HUDEP-2 (cell line): ENCODE measurements at regions not wholly inside any gene's neighbourhood (a gene's known extent, or its start where the extent isn't known, plus 50 kb on each side); places are given as distances from the start of the nearest gene placed in this dataset.

Experiments
- DNase-seq, 76 experiments: peaks; one replicate each; lab custom pipeline; 2025; ENCODE audit not compliant: unreplicated experiment in 76 of 76; lab: John Stamatoyannopoulos, UW

GRCh38 chr2:6493266-6493665 lies 372.4 kb downstream of the CMPK2 start:
- no peak for DNase-seq

DNA sequence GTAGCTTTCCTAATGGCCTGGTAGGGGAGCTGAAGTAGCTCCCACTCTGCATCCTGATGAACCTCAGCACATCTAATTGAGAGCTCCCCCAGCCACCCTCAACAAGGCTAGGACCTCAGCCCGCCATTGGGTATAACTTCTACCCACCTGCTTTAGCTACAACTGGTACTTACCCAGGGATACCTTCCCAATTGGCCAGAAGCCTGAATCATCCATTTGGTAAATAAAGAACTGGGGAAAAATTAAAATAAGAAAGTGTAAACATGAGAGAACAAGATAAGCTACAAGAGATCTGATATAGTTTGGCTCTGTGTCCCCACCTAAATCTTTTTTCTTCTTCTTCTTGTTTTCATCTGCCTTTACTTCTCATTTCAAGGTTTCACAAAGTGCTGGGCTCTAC lies 372.0 kb downstream of the CMPK2 start:
- no peak for DNase-seq

- DNase-seq = no peak
Observed at GRCh38 chr2:6495466-6495865, 370.2 kb downstream of the CMPK2 start.

DNA sequence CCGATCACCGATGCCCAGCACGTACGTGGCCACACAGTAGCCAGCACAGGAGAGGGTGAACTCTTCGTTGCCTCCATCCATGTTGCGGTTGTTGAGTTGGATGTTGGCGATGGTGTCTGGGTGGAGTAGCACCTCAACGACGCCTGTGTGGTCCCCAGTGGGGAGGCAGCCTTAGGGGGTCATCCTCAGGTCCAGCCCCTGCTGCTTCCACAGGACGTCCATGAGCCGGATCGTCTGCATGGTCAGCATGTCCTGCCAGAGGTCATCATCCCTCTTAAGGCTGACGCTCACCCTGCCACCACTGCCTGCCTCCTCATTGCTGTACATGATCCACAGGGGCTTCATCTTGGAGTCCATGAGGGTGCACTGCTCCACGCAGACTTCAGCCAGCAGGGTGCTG lies 369.3 kb downstream of the CMPK2 start:
- DNase-seq = no peak

GRCh38 chr2:6497048-6497447 lies 368.7 kb downstream of the CMPK2 start:
- no peak for DNase-seq

DNA sequence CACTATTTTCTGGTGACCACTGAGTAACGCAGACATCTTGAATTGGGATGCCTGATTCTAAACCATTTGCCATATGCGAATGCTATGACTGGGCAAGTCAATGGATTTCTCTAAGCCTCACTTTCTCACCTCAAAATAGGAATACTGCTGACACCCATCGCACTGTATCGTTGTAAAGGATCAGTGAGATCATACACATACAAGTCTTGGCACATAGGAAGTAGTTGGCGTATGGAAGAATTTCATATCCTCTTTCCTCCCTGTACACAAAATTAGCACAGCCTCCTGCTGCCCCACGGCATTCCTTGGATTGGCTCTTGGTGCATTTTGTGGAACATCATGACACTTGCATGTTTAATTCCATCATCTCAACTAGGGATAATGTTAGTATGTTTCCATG lies 366.9 kb downstream of the CMPK2 start:
- DNase-seq = no peak

GRCh38 chr2:6499691-6500090 lies 366.0 kb downstream of the CMPK2 start:
- no peak for DNase-seq

GRCh38 chr2:6506361-6506794 lies 359.3 kb downstream of the CMPK2 start:
- DNase-seq = no peak

DNA sequence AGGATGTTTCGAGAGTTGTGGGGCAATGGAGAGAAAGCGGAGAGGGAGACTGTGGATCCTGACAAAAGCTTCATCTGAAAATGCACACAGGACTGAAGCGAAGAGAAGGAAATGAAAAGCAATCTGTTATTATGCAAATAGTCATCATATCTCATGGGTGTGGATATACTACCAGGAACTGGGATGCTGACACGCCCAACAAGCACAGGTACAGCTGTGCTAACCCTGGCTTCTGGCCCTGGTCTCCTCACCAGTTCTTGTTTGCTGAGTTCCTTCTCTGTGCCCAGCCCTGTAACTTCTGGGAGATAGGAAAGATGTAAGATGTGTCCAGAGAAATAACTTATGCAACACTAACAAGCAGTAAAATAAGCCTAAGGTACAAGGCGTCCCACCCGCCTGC lies 358.8 kb downstream of the CMPK2 start:
- DNase-seq = no peak

GRCh38 chr2:6510532-6510931 lies 355.2 kb downstream of the CMPK2 start:
- DNase-seq = no peak

- DNase-seq = no peak
Observed at GRCh38 chr2:6512589-6512988, 353.1 kb downstream of the CMPK2 start.

GRCh38 chr2:6516674-6517073 lies 349.0 kb downstream of the CMPK2 start:
- DNase-seq = no peak

- no peak for DNase-seq
Observed at GRCh38 chr2:6518361-6518760, 347.3 kb downstream of the CMPK2 start.

DNA sequence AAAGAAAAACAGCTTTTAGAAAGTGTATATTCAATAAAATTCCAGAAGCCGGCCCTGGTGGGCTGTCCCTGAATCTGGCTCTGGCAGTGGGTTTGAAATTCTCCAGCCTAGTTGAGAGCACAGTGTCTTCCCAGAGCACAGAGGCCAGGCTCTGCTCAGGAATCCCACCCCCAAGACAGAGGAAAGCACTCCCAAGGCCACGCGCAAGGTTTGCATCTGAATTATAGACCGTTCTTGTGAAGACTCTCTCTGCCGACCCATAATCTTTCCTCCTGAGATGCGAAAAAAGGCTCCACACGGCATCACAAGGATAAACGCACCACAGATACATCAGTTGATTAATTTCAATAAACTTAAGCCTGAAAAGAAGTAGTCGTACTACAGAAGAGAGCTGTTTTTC lies 342.2 kb downstream of the CMPK2 start:
- no peak for DNase-seq

DNA sequence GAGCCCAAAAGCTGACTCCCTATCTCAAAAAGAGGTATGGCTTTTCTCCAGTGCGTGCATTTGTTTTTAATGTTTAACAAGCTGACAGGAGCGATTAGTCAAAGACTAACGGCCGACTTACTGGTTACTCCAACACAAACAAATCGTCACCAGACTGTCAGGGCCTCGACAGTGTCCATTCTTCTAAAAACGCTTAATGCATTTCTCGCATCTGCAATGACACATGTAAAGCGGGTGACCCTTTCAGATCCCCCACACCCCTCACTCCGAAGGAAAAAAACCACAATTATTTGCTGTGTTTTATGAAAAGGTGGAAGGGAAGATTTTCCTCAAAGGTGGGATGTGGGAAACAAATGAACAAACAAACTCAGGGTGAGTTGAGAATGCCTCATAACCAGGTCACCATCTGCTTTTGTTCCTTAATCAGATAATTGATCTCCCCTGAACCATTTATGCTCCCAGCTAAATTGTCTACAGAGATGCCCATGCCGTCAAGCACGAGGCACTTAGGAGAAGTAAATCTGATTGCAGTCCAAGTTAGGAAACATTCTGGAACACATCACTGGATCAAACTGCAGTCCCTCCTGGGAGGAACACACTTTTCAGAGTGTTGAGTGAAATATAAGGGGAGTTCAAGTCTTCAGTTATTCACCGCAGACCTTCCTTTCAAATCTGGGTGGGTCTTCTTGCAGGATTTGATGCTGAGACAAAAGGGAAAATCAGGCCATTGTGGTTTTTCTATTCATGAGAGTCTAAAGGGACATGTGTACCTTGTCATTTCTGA lies 340.8 kb downstream of the CMPK2 start:
- no peak for DNase-seq

DNA sequence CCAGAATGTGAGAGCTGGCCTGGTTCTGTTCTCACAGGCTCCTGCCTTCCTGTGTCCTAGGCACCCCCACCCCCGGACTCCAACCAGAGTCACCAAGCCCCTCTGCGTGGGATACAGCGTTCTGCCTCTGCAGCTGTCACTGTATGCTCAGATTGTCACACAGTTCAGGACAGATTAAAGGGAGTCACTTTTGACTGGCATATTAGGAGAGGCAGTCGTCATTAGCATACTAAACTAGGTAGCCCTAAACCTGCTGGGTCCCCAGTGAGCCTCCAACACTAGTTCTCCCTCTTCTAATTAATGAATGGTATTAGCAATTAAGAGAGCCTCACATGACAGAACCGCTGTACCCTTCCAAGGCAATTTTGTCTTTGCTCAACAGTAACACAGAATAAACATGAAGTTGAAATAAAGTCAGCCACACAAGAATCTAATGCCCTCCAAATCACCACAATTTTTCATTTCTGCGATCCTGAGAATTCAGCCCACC lies 340.2 kb downstream of the CMPK2 start:
- no peak for DNase-seq

GRCh38 chr2:6526093-6526824 lies 339.4 kb downstream of the CMPK2 start:
- DNase-seq = no peak

DNA sequence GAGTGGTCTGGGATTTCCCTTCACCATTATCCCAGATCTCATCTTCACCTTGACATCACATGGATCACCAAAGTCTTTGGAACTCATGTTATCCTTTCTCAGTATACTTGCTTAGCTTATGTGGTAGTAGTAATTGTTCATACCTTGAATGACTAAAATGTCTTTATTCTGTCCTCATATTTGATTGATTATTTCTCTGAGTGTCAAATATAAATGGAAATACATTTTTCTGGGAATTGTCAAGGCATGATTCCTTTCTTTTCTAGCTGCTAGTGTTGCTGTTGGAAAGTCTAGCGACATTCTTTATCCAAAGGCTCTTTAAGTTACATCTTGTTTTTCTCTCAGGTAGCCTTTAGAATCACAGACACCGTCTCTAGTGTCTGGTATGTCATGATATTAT lies 334.4 kb downstream of the CMPK2 start:
- no peak for DNase-seq

GRCh38 chr2:6535572-6535971 lies 330.1 kb downstream of the CMPK2 start:
- DNase-seq = no peak

DNA sequence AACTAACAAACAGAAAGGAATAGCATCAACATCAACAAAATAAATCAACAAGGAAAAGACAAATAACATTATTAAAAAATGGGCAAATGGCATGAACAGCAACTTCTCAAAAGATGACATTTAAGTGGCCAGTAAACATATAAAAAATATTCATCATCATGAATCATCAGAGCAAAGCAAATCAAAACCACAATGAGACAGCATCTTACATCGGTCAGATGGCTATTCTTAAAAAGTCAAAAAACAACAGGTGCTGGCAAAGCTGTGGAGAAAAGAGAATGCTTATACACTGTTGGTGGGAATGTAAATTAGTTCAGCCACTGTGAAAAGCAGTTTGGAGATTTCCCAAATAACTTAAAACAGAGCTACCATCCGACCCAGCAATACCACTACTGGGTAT lies 327.1 kb downstream of the CMPK2 start:
- no peak for DNase-seq

- no peak for DNase-seq
Observed at GRCh38 chr2:6545336-6545735, 320.4 kb downstream of the CMPK2 start.

DNA sequence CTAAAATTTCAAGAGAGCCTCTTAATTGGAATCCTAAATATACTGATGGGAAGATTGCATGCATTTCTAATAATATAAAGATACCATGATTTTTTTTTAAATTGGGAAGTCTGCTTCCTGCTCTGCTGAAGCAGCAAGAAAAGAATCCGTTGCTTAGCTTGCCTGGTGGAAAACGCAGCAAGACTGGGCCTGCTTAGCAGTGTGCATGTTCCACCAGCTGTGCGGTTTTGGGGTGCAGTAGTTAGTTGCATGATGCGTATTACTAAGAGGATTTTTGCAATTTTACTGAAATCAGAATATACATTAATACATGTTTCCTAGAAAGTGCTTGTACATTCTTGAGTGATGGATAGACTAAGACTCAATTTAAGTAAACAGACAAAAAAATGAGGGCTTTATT lies 319.9 kb downstream of the CMPK2 start:
- no peak for DNase-seq
